Trophoblast cell (in vitro differentiated cells and primary cell): ENCODE measurements at regions not wholly inside any gene's neighbourhood (a gene's known extent, or its start where the extent isn't known, plus 50 kb on each side); places are given as distances from the start of the nearest gene placed in this dataset.

Experiments used
- DNase-seq, 2 donors: peaks; one replicate each; pipeline ENCODE4 v3.0.0-alpha.2; 2016
- H2AFZ ChIP-seq: 2 replicates; pipeline ENCODE4 v1.6.1; 2013; ENCODE audit warnings: low read length, moderate library complexity, mild to moderate bottlenecking; ENCODE audit not compliant: insufficient read depth, poor library complexity
- H2AK5ac ChIP-seq: 2 replicates; pipeline ENCODE4 v1.6.1; 2013; ENCODE audit warnings: mild to moderate bottlenecking, low read length
- H2BK120ac ChIP-seq: 2 replicates; pipeline ENCODE4 v1.6.1; 2013; ENCODE audit warnings: low read length, mild to moderate bottlenecking, moderate library complexity; ENCODE audit not compliant: insufficient read depth, poor library complexity
- H2BK12ac ChIP-seq: 2 replicates; pipeline ENCODE4 v1.6.1; 2013; ENCODE audit warnings: mild to moderate bottlenecking, low read length, moderate library complexity
- H2BK5ac ChIP-seq: 2 replicates; pipeline ENCODE4 v1.6.1; 2013; ENCODE audit warnings: low read length, low read depth, moderate library complexity, mild to moderate bottlenecking; ENCODE audit not compliant: poor library complexity
- H3K14ac ChIP-seq: 2 replicates; pipeline ENCODE4 v1.6.1; 2013; ENCODE audit warnings: mild to moderate bottlenecking, low read length
- H3K18ac ChIP-seq: 2 replicates; pipeline ENCODE4 v1.6.1; 2013; ENCODE audit warnings: mild to moderate bottlenecking, low read length
- H3K23ac ChIP-seq: 2 replicates; pipeline ENCODE4 v1.6.1; 2013; ENCODE audit warnings: low read length
- H3K27ac ChIP-seq: 2 replicates; pipeline ENCODE4 v1.5.1; 2013; ENCODE audit warnings: low read depth, mild to moderate bottlenecking, inconsistent platforms, low read length, moderate library complexity
- H3K27me3 ChIP-seq: 2 replicates; pipeline ENCODE4 v1.6.1; 2013; ENCODE audit warnings: inconsistent platforms, mild to moderate bottlenecking, low read length, moderate library complexity; ENCODE audit not compliant: insufficient read depth
- H3K36me3 ChIP-seq, 2 experiments: 1 replicate in 1 of 2; 2 replicates in 1 of 2; pipeline ENCODE4 v1.6.1; 2013; ENCODE audit warnings: low read length in 2 of 2, mild to moderate bottlenecking in 2 of 2, moderate library complexity in 1 of 2; ENCODE audit not compliant: insufficient read depth in 2 of 2, control insufficient read depth in 1 of 2
- H3K4ac ChIP-seq: 2 replicates; pipeline ENCODE4 v1.6.1; 2013; ENCODE audit warnings: low read depth, mild to moderate bottlenecking, low read length, moderate library complexity
- H3K4me1 ChIP-seq, 2 experiments: 1 replicate in 1 of 2; 2 replicates in 1 of 2; pipeline ENCODE4 v1.6.1; 2013; ENCODE audit warnings: low read length in 2 of 2, mild to moderate bottlenecking in 2 of 2, moderate library complexity in 1 of 2; ENCODE audit not compliant: insufficient read depth in 2 of 2, control insufficient read depth in 1 of 2
- H3K4me2 ChIP-seq: 2 replicates; pipeline ENCODE4 v1.6.1; 2013; ENCODE audit warnings: inconsistent platforms, mild to moderate bottlenecking, low read length, moderate library complexity
- H3K4me3 ChIP-seq: 2 replicates; pipeline ENCODE4 v1.5.1; 2013; ENCODE audit warnings: mild to moderate bottlenecking, low read depth, low read length, inconsistent platforms
- H3K79me1 ChIP-seq: one replicate; pipeline ENCODE4 v1.6.1; 2013; ENCODE audit warnings: low read length
- H3K79me2 ChIP-seq: 2 replicates; pipeline ENCODE4 v1.6.1; 2013; ENCODE audit warnings: low read length, mild to moderate bottlenecking; ENCODE audit not compliant: control insufficient read depth, insufficient read depth, poor library complexity
- H3K9ac ChIP-seq: 2 replicates; pipeline ENCODE4 v1.6.1; 2013; ENCODE audit warnings: mild to moderate bottlenecking, low read length
- H3K9me3 ChIP-seq: 2 replicates; pipeline ENCODE4 v1.6.1; 2013; ENCODE audit warnings: low read depth, mild to moderate bottlenecking, control low read depth, inconsistent platforms, low read length; ENCODE audit not compliant: insufficient read depth
- H4K12ac ChIP-seq: 2 replicates; pipeline ENCODE4 v1.6.1; 2013; ENCODE audit warnings: low read depth, mild to moderate bottlenecking, low read length, moderate library complexity
- H4K8ac ChIP-seq: 2 replicates; pipeline ENCODE4 v1.6.1; 2013; ENCODE audit warnings: low read depth, mild to moderate bottlenecking, low read length, moderate library complexity
- H4K91ac ChIP-seq: one replicate; pipeline ENCODE4 v1.6.1; 2013; ENCODE audit warnings: low read depth, mild to moderate bottlenecking, low read length, moderate library complexity
- WGBS: extraction: QIAGEN DNeasy Blood & Tissue Kit; methylation state at CpG from one replicate; pipeline ENCODE4 v1.1.7; 2013; ENCODE audit warnings: missing lambda C conversion rate; ENCODE audit not compliant: insufficient read length, insufficient coverage; ENCODE audit errors: extremely low coverage; 5-methylcytosine and 5-hydroxymethylcytosine counted together

GRCh38 chr12:75631831-75632230 is 120.4 kb upstream of the KRR1 start:
- no peak overlapping the region for H3K9ac ChIP-seq
- H3K79me1 ChIP-seq: no peaks in the 10 kb centered on the region
- H3K14ac ChIP-seq: no peak overlapping the region
- no peak for DNase-seq
- H3K27ac ChIP-seq: no peak overlapping the region
- H3K18ac ChIP-seq: no peak overlapping the region
- H3K9me3 ChIP-seq: no peaks in the 10 kb centered on the region
- no peak overlapping the region for H3K4me3 ChIP-seq
- H2AFZ ChIP-seq: no peak overlapping the region
- no peak overlapping the region for H4K8ac ChIP-seq
- H2BK12ac ChIP-seq: no peak overlapping the region
- WGBS: no CpG with 5 or more reads among the region's 5 CpGs
- H3K36me3 ChIP-seq: no peaks in the 10 kb centered on the region
- H3K27me3 ChIP-seq: no peaks in the 10 kb centered on the region
- no peak overlapping the region for H2AK5ac ChIP-seq
- H4K12ac ChIP-seq: no peak overlapping the region
- H2BK120ac ChIP-seq: no peak overlapping the region
- no peaks in the 10 kb centered on the region for H3K79me2 ChIP-seq
- H4K91ac ChIP-seq: no peak overlapping the region
- no peak overlapping the region for H3K4me2 ChIP-seq
- no peak overlapping the region for H3K23ac ChIP-seq
- H3K4ac ChIP-seq: no peak overlapping the region
- no peak overlapping the region for H2BK5ac ChIP-seq
- H3K4me1 ChIP-seq: no peaks in the 10 kb centered on the region

DNA sequence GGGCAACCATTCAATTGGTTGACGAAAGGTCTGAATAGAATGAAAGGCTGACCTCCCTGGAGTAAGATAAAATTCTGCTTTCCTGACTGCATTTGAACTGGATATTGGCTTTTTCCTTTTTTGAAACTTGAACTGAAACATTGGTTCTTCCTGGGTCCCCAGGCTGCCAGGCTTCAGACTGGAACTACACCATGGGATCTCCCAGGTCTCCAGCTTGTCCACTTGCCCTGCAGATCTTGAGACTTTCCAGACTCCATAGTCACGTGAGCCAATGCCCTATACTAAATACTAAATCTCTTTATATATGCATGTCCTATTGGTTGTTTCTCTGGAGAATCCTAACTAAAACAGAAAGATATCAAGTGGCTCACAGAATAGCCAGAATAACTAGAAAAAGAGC is 118.7 kb upstream of the KRR1 start:
- H3K9ac ChIP-seq: no peak overlapping the region
- no peak for DNase-seq
- H3K23ac ChIP-seq: no peak overlapping the region
- no peaks in the 10 kb centered on the region for H3K79me1 ChIP-seq
- WGBS: no CpG with 5 or more reads among the region's 2 CpGs
- H4K12ac ChIP-seq: no peak overlapping the region
- H3K14ac ChIP-seq: no peak overlapping the region
- no peaks in the 10 kb centered on the region for H3K4me1 ChIP-seq
- no peak overlapping the region for H2AFZ ChIP-seq
- H3K27me3 ChIP-seq: no peaks in the 10 kb centered on the region
- H3K4me3 ChIP-seq: no peak overlapping the region
- no peak overlapping the region for H2AK5ac ChIP-seq
- no peak overlapping the region for H2BK120ac ChIP-seq
- no peak overlapping the region for H3K4me2 ChIP-seq
- no peak overlapping the region for H2BK5ac ChIP-seq
- no peaks in the 10 kb centered on the region for H3K9me3 ChIP-seq
- no peak overlapping the region for H3K4ac ChIP-seq
- H4K91ac ChIP-seq: no peak overlapping the region
- no peaks in the 10 kb centered on the region for H3K79me2 ChIP-seq
- no peak overlapping the region for H2BK12ac ChIP-seq
- H3K36me3 ChIP-seq: no peaks in the 10 kb centered on the region
- no peak overlapping the region for H3K18ac ChIP-seq
- no peak overlapping the region for H4K8ac ChIP-seq
- H3K27ac ChIP-seq: no peak overlapping the region

DNA sequence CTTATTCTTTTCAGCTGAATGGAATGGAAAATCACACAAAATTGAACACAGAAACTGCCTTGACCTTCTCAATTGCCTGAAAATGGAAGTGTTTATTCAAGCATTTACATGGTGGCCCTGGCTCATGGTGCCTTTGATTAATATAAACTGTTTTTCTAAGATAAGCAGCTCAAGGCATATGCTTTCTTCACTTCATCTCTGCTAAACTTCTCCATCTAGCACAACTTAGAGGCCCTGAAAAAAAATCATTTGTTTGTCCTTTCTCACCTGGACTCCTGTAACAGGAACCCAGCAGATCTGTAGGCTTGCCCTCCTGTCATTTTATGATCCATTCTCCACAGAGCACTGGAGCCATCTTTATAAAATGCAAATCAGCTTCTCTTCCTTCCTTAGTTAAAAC is 117.5 kb upstream of the KRR1 start:
- no peak overlapping the region for H3K14ac ChIP-seq
- H3K4me2 ChIP-seq: no peak overlapping the region
- H3K36me3 ChIP-seq: no peaks in the 10 kb centered on the region
- H3K23ac ChIP-seq: no peak overlapping the region
- H2AFZ ChIP-seq: no peak overlapping the region
- H3K9ac ChIP-seq: no peak overlapping the region
- H3K79me2 ChIP-seq: no peaks in the 10 kb centered on the region
- H3K4me1 ChIP-seq: peaks cover under 1% of the 10 kb centered on the region in 2 experiments
- no peak overlapping the region for H2BK5ac ChIP-seq
- H3K4ac ChIP-seq: no peak overlapping the region
- H3K18ac ChIP-seq: no peak overlapping the region
- no peaks in the 10 kb centered on the region for H3K9me3 ChIP-seq
- H4K12ac ChIP-seq: no peak overlapping the region
- H3K79me1 ChIP-seq: peaks cover 2% of the 10 kb centered on the region
- H3K27ac ChIP-seq: no peak overlapping the region
- H2AK5ac ChIP-seq: no peak overlapping the region
- no peak overlapping the region for H2BK12ac ChIP-seq
- no peaks in the 10 kb centered on the region for H3K27me3 ChIP-seq
- H2BK120ac ChIP-seq: no peak overlapping the region
- no peak for DNase-seq
- no peak overlapping the region for H4K8ac ChIP-seq
- H4K91ac ChIP-seq: no peak overlapping the region
- H3K4me3 ChIP-seq: no peak overlapping the region

DNA sequence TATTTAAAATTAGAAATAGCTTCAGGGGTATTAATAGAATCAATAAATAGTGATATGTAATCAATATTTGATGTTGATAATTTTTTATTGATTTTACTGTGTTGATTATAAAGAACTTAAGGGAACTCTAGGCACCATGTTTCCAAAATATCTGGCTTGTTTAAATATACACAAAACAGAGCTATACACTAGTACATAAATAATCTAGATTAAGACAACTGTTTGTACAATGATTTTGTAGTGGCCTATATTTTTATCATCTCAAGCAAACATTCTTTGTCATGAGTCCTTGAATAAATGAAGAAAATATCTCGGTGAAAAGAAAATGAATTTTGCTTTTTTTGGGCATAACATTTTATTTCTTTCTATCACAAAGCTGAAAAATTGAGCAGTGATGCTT is 117.1 kb upstream of the KRR1 start:
- no peak overlapping the region for H3K14ac ChIP-seq
- H2BK120ac ChIP-seq: no peak overlapping the region
- no peak overlapping the region for H3K4me2 ChIP-seq
- no peak overlapping the region for H2AK5ac ChIP-seq
- H4K91ac ChIP-seq: no peak overlapping the region
- H3K18ac ChIP-seq: no peak overlapping the region
- H3K36me3 ChIP-seq: no peaks in the 10 kb centered on the region
- H3K27me3 ChIP-seq: no peaks in the 10 kb centered on the region
- H3K4ac ChIP-seq: no peak overlapping the region
- H3K4me3 ChIP-seq: no peak overlapping the region
- H3K9me3 ChIP-seq: no peaks in the 10 kb centered on the region
- no peak overlapping the region for H2BK5ac ChIP-seq
- no CpG with 5 or more reads among the region's 1 CpG for WGBS
- no peak overlapping the region for H4K12ac ChIP-seq
- H2AFZ ChIP-seq: no peak overlapping the region
- H3K4me1 ChIP-seq: peaks cover 4% of the 10 kb centered on the region in 2 experiments
- DNase-seq: no peak
- H3K27ac ChIP-seq: no peak overlapping the region
- no peak overlapping the region for H4K8ac ChIP-seq
- no peak overlapping the region for H3K23ac ChIP-seq
- H3K79me2 ChIP-seq: no peaks in the 10 kb centered on the region
- no peak overlapping the region for H2BK12ac ChIP-seq
- no peak overlapping the region for H3K9ac ChIP-seq
- peaks cover 4% of the 10 kb centered on the region for H3K79me1 ChIP-seq
